ENCODE measurements at regions not wholly inside any gene's neighbourhood (a gene's known extent, or its start where the extent isn't known, plus 50 kb on each side); places are given as distances from the start of the nearest gene placed in this dataset.

DNA sequence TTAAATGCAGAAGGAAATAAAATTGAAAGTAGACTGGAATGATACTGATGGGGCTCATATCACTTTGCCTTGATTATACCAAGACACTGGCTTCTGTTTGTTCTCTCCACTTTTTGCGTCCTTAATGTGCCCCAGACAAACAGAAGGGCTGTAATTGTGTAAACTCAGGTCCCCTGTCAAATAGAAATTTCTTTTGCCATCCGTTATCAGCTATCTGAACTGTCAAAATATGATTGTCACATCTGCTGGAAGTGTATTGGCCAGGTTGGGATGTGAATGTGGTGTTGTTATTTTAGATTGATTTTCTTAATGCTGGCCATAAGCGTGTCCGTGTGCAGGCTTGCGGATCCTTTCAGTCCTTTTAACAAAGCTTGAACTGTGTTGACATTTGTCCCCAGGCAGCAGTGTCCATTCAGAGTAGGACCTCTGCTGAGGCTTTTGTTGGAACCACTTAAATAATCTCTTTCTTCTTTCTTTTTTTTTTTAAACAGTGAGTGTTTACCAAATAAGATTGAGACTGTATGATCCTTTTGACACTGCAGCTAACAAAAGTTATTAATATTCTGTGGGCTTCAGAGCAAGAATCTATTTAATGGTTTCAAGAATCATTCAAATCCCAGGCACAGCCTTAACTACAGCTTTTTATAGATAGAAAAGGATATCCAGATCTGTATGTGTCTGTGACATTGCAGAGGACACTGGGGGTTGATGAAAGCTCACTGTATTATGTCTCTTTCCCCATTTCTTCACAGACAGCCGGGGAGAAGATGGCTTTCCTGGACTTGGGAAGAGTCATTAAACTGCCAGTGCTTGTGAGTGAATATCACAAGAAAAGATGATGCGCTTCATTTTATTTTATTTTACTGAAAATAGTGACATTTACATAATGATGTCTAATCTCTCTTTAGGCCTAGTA lies 171.7 kb downstream of the ZNF608 start:
- no peaks in the 10 kb centered on the region for H3K36me3 Mint-ChIP-seq (ENCODE audit: insufficient read depth, unreplicated experiment)
- no peak for DNase-seq
- no peaks in the 10 kb centered on the region for H3K27me3 Mint-ChIP-seq (ENCODE audit: unreplicated experiment)
- no peaks in the 10 kb centered on the region for H3K9me3 Mint-ChIP-seq (ENCODE audit: low read depth, unreplicated experiment)
- TF ChIP-seq, protein P1, sequence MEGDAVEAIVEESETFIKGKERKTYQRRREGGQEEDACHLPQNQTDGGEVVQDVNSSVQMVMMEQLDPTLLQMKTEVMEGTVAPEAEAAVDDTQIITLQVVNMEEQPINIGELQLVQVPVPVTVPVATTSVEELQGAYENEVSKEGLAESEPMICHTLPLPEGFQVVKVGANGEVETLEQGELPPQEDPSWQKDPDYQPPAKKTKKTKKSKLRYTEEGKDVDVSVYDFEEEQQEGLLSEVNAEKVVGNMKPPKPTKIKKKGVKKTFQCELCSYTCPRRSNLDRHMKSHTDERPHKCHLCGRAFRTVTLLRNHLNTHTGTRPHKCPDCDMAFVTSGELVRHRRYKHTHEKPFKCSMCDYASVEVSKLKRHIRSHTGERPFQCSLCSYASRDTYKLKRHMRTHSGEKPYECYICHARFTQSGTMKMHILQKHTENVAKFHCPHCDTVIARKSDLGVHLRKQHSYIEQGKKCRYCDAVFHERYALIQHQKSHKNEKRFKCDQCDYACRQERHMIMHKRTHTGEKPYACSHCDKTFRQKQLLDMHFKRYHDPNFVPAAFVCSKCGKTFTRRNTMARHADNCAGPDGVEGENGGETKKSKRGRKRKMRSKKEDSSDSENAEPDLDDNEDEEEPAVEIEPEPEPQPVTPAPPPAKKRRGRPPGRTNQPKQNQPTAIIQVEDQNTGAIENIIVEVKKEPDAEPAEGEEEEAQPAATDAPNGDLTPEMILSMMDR (IDR thresholded peaks at IDR 0.05; ENCODE audit: unreplicated experiment), result no peak
- intact Hi-C loops (cut with micrococcal nuclease; ENCODE audit: unreplicated experiment), result no loop called here
- H3K4me3 Mint-ChIP-seq (ENCODE audit: low read depth, unreplicated experiment), result no peak overlapping the region
- no peak overlapping the region for H3K27ac Mint-ChIP-seq (ENCODE audit: unreplicated experiment)
- CTCF ChIA-PET, result interaction anchor here (0.6 kb wide), 1 partner anchor 100 kb away, joined by 3 read pairs; no protein-coding TSS in a partner anchor
- no peaks in the 10 kb centered on the region for H3K4me1 Mint-ChIP-seq (ENCODE audit: low read depth, unreplicated experiment)
- no TSS peak for BruUV-seq (replicated peaks)

DNA sequence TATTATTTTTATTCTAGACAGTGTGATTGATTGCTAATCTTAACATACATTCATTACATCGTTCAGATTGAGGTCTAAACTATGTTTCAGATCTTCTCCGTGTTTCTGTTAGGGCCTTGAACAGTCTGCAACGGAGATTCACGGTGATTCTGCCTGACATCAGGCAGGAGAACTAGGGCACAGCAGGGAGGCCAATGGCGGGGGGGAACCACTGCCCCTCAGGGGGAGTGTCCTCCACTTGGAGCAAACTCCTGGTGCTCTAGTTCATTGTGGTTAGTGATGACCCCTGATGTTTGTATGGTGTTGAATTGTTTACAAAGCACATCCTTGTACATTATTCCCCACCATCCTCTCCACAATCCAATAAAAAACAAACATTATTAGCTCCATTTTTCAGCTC lies 173.5 kb downstream of the ZNF608 start:
- TF ChIP-seq, protein P1 (IDR thresholded peaks at IDR 0.05; ENCODE audit: unreplicated experiment), result no peak
- no peak for DNase-seq
- Mint-ChIP-seq H3K4me1 (ENCODE audit: low read depth, unreplicated experiment) (no peaks in the 10 kb centered on the region), H3K36me3 (ENCODE audit: insufficient read depth, unreplicated experiment) (no peaks in the 10 kb centered on the region), H3K4me3 (ENCODE audit: low read depth, unreplicated experiment) (no peak overlapping the region), H3K27ac (ENCODE audit: unreplicated experiment) (no peak overlapping the region), H3K9me3 (ENCODE audit: low read depth, unreplicated experiment) (no peaks in the 10 kb centered on the region), H3K27me3 (ENCODE audit: unreplicated experiment) (no peaks in the 10 kb centered on the region)
- CTCF ChIA-PET, result interaction anchor here (0.7 to 2.9 kb wide), 4 partner anchors 12 to 100 kb away, joined by 3 to 12 read pairs (median 5); no protein-coding TSS in a partner anchor
- intact Hi-C loops (cut with micrococcal nuclease; ENCODE audit: unreplicated experiment), result no loop called here
- no TSS peak for BruUV-seq (replicated peaks)

DNA sequence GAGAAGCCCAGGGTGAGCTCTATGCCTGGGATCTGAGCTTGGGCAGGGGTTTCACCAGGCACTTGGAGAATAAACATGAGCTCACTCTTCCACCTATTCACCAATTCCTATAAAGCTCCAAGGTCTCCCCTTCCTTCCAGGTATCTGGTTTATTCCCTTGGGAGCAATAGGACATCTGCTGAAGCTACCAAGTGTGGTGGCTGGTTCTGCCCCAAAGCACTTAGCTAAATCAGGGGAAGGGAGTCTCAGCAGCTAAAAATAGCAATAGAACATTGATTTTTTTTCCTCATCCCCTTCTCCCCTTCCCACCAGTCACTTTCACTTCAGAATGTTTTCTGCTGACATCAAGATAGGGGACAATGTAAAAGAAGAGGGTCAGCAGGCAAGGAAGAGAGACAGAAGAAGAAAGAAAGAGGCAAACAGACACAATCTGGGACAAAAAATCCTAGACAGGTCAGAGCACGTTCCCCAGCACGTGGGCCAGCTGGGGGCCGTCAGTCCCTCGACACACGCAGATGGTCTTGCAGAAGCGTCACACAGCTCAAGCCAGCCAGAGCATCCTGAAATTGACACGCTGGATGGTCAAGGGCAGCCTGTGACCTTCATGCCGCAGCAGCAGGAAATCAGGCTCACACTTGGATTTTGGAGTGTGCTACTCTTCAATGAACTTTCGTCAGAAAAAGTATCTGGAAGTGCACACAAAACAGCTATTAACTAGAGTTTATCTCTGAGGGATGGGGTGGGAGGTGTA lies 176.0 kb downstream of the ZNF608 start:
- intact Hi-C loops (cut with micrococcal nuclease; ENCODE audit: unreplicated experiment), result no loop called here
- Mint-ChIP-seq H3K36me3 (ENCODE audit: insufficient read depth, unreplicated experiment) (no peaks in the 10 kb centered on the region), H3K4me3 (ENCODE audit: low read depth, unreplicated experiment) (no peak overlapping the region), H3K9me3 (ENCODE audit: low read depth, unreplicated experiment) (no peaks in the 10 kb centered on the region), H3K27ac (ENCODE audit: unreplicated experiment) (no peak overlapping the region), H3K4me1 (ENCODE audit: low read depth, unreplicated experiment) (no peaks in the 10 kb centered on the region), H3K27me3 (ENCODE audit: unreplicated experiment) (no peaks in the 10 kb centered on the region)
- no TSS peak for BruUV-seq (replicated peaks)
- CTCF ChIA-PET, result interaction anchor here (2.9 kb wide), 1 partner anchor 14 kb away, joined by 12 read pairs; no protein-coding TSS in a partner anchor
- TF ChIP-seq, protein P1 (IDR thresholded peaks at IDR 0.05; ENCODE audit: unreplicated experiment), result no peak
- no peak for DNase-seq

DNA sequence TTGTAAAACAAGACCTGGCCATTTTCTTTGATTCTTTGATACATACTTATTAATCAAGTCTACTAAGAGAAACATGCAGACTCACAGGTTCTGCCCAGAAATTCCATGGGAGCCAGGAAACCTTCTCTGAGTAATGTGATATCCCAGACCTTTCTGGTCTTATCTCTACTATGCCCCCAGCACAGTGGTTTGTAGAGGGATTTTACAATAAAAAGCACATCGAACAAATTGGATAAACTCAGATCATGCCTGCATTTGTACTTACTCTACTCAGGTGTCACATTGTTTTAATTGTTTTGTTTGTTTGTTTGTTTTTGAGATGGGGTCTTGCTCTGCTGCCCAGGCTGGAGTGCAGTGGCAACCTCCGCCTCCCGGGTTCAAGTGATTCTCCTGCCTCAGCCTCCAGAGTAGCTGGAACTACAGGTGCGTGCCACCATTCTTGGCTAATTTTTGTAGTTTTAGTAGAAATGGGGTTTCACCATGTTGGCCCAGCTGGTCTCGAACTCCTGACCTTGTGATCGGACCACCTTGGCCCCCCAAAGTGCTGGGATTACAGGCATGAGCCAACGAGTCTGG lies 179.5 kb downstream of the ZNF608 start:
- H3K36me3 Mint-ChIP-seq (ENCODE audit: insufficient read depth, unreplicated experiment), result no peaks in the 10 kb centered on the region
- TF ChIP-seq, protein P1 (IDR thresholded peaks at IDR 0.05; ENCODE audit: unreplicated experiment), result no peak
- H3K4me3 Mint-ChIP-seq (ENCODE audit: low read depth, unreplicated experiment), result no peak overlapping the region
- no peak for DNase-seq
- H3K27ac Mint-ChIP-seq (ENCODE audit: unreplicated experiment), result no peak overlapping the region
- H3K9me3 Mint-ChIP-seq (ENCODE audit: low read depth, unreplicated experiment), result no peaks in the 10 kb centered on the region
- no TSS peak for BruUV-seq (replicated peaks)
- CTCF ChIA-PET, result no interaction called here
- intact Hi-C loops (cut with micrococcal nuclease; ENCODE audit: unreplicated experiment), result no loop called here
- H3K4me1 Mint-ChIP-seq (ENCODE audit: low read depth, unreplicated experiment), result no peaks in the 10 kb centered on the region
- H3K27me3 Mint-ChIP-seq (ENCODE audit: unreplicated experiment), result no peaks in the 10 kb centered on the region
